ENCODE measurements at regions not wholly inside any gene's neighbourhood (a gene's known extent, or its start where the extent isn't known, plus 50 kb on each side); places are given as distances from the start of the nearest gene placed in this dataset.

DNA sequence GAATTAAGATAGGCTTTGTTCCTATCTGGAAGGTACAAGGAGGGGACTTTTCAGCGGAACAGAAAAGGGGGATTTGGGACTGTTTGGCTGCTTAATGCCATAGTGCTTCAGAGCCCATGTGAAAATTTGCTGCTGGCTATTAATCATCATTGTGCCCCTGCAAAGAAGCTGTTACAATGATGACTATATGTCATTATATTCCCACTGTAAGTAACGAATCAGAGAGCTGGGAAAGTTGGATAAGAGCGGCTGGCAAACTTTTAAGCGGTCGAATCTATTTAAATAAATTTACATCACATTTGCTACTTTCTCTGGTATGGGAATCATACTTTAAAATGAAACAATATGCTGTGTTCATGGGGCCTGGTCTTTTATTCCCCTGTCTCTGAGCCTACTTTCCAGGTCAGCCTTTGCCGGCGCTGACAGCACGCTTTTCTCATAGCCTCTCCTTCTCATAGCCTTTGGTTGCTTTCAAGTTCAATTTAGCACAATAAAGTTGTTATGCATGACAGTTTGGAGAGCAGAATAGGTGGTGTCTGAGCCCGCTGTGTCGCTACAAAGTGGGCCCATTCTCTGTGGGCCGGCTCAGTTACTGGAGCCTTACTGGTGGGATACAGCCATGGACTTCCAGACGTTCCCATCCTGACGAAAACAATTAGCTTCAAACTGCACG is 271.2 kb upstream of the TMEM161B start:
- Histone ChIP-seq H3K4me3 (ENCODE audit: low read length) (no peak overlapping the region), H3K27ac (ENCODE audit: low read length) (no peak overlapping the region), H3K27me3 (ENCODE audit: insufficient read depth, low read length) (no peaks in the 10 kb centered on the region), H3K9ac (ENCODE audit: low read depth, low read length) (no peak overlapping the region), H3K36me3 (ENCODE audit: insufficient read depth, low read depth, low read length) (no peaks in the 10 kb centered on the region), H3K9me3 (ENCODE audit: insufficient read depth, low read depth, low read length) (no peaks in the 10 kb centered on the region), H3K4me1 (ENCODE audit: insufficient read depth, low read length) (peaks cover 13% of the 10 kb centered on the region; the same call in 1 of the 2 replicates)

DNA sequence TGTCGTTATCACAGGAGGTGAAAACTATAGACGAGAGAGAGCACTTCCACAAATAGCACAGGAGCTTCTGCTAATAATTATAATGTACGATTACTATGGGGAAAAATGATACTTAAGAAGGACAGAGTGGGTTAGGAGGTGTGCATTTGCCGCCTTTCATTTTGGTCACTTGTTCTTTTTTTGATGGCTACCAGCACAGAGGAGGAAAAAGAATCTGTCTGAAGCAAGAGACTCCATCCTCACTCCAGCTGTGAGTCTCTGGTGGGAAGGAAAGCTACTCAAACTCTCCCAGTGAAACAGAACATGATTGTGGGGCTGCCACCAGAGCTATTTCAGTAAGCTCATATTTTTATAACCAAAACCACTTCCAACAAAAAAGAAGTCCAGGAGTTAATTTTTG is 270.4 kb upstream of the TMEM161B start:
- Histone ChIP-seq H3K36me3 (ENCODE audit: insufficient read depth, low read depth, low read length) (no peaks in the 10 kb centered on the region), H3K27ac (ENCODE audit: low read length) (no peak overlapping the region), H3K4me3 (ENCODE audit: low read length) (no peak overlapping the region), H3K27me3 (ENCODE audit: insufficient read depth, low read length) (no peaks in the 10 kb centered on the region), H3K4me1 (ENCODE audit: insufficient read depth, low read length) (peaks cover 13% of the 10 kb centered on the region; the same call in 1 of the 2 replicates), H3K9me3 (ENCODE audit: insufficient read depth, low read depth, low read length) (no peaks in the 10 kb centered on the region), H3K9ac (ENCODE audit: low read depth, low read length) (no peak overlapping the region)

GRCh38 chr5:88536146-88536545 is 267.5 kb upstream of the TMEM161B start:
- H3K9me3 ChIP-seq (ENCODE audit: insufficient read depth, low read depth, low read length), result no peaks in the 10 kb centered on the region
- H3K9ac ChIP-seq (ENCODE audit: low read depth, low read length), result no peak overlapping the region

GRCh38 chr5:88524941-88525340 is 256.3 kb upstream of the TMEM161B start:
- Histone ChIP-seq H3K27me3 (ENCODE audit: insufficient read depth, low read length) (no peaks in the 10 kb centered on the region), H3K9ac (ENCODE audit: low read depth, low read length) (no peak overlapping the region), H3K27ac (ENCODE audit: low read length) (no peak overlapping the region), H3K36me3 (ENCODE audit: insufficient read depth, low read depth, low read length) (no peaks in the 10 kb centered on the region), H3K9me3 (ENCODE audit: insufficient read depth, low read depth, low read length) (no peaks in the 10 kb centered on the region), H3K4me1 (ENCODE audit: insufficient read depth, low read length) (no peaks in the 10 kb centered on the region), H3K4me3 (ENCODE audit: low read length) (no peak overlapping the region)

More at GRCh38 chr5:88536146-88536545, 267.5 kb upstream of the TMEM161B start:
- H3K4me3 ChIP-seq (ENCODE audit: low read length), result no peak overlapping the region
- no peak overlapping the region for H3K27ac ChIP-seq (ENCODE audit: low read length)
- no peaks in the 10 kb centered on the region for H3K27me3 ChIP-seq (ENCODE audit: insufficient read depth, low read length)
- H3K36me3 ChIP-seq (ENCODE audit: insufficient read depth, low read depth, low read length), result no peaks in the 10 kb centered on the region
- H3K4me1 ChIP-seq (ENCODE audit: insufficient read depth, low read length), result peaks cover 13% of the 10 kb centered on the region; the same call in 1 of the 2 replicates

DNA sequence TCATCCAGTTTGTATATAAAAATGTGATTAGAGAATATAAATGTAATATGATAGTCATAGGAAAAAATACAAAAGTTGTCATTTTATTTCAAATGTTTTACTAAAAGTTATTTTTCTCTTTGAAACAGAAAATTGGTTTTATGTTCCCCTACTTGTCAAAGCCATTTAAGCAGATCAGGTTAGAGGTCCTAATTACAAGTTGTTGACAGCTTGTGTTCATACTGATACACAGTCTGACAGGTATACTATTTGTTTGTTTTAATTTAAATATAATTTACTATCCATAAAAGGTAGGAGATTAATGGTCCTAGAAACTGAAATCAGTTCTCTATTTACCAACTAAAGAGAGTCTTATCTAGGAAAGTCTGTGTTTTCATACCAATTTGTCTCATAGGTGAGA is 250.4 kb upstream of the TMEM161B start:
- Histone ChIP-seq H3K9me3 (ENCODE audit: insufficient read depth, low read depth, low read length) (no peaks in the 10 kb centered on the region), H3K27ac (ENCODE audit: low read length) (no peak overlapping the region), H3K4me1 (ENCODE audit: insufficient read depth, low read length) (no peaks in the 10 kb centered on the region), H3K27me3 (ENCODE audit: insufficient read depth, low read length) (no peaks in the 10 kb centered on the region), H3K9ac (ENCODE audit: low read depth, low read length) (no peak overlapping the region), H3K36me3 (ENCODE audit: insufficient read depth, low read depth, low read length) (no peaks in the 10 kb centered on the region), H3K4me3 (ENCODE audit: low read length) (no peak overlapping the region)

- H3K4me1 ChIP-seq (ENCODE audit: insufficient read depth, low read length), result no peaks in the 10 kb centered on the region
- H3K36me3 ChIP-seq (ENCODE audit: insufficient read depth, low read depth, low read length), result no peaks in the 10 kb centered on the region
- no peaks in the 10 kb centered on the region for H3K9me3 ChIP-seq (ENCODE audit: insufficient read depth, low read depth, low read length)
- no peak overlapping the region for H3K27ac ChIP-seq (ENCODE audit: low read length)
- H3K9ac ChIP-seq (ENCODE audit: low read depth, low read length), result no peak overlapping the region
- no peaks in the 10 kb centered on the region for H3K27me3 ChIP-seq (ENCODE audit: insufficient read depth, low read length)
- no peak overlapping the region for H3K4me3 ChIP-seq (ENCODE audit: low read length)
These were observed 249.7 kb upstream of the TMEM161B start for GRCh38 chr5:88518131-88519016.

- Histone ChIP-seq H3K27ac (ENCODE audit: low read length) (no peak overlapping the region), H3K4me1 (ENCODE audit: insufficient read depth, low read length) (no peaks in the 10 kb centered on the region), H3K9ac (ENCODE audit: low read depth, low read length) (no peak overlapping the region), H3K27me3 (ENCODE audit: insufficient read depth, low read length) (no peaks in the 10 kb centered on the region), H3K36me3 (ENCODE audit: insufficient read depth, low read depth, low read length) (no peaks in the 10 kb centered on the region), H3K4me3 (ENCODE audit: low read length) (no peak overlapping the region), H3K9me3 (ENCODE audit: insufficient read depth, low read depth, low read length) (no peaks in the 10 kb centered on the region)
These were observed 247.5 kb upstream of the TMEM161B start for GRCh38 chr5:88515881-88516819.

DNA sequence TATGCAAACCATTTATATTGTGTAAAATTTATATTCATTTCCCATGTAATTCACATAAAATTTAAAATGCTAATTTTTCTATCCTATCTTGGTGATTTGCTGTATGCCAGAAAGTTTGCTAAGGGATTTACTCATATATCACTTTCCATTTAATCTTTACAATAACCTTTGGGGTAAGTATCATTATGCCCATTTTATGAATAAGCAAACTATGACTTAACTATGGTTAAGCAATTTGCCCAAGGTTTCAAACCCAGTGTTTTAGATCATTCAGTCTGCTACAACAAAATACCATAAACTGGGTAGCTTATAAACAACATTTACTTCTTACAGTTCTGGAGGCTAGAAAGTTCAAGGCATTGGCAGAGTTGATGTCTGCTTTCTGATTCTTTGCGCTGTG is 246.4 kb upstream of the TMEM161B start:
- Histone ChIP-seq H3K4me1 (ENCODE audit: insufficient read depth, low read length) (no peaks in the 10 kb centered on the region), H3K4me3 (ENCODE audit: low read length) (no peak overlapping the region), H3K9ac (ENCODE audit: low read depth, low read length) (no peak overlapping the region), H3K27me3 (ENCODE audit: insufficient read depth, low read length) (no peaks in the 10 kb centered on the region), H3K27ac (ENCODE audit: low read length) (no peak overlapping the region), H3K36me3 (ENCODE audit: insufficient read depth, low read depth, low read length) (no peaks in the 10 kb centered on the region), H3K9me3 (ENCODE audit: insufficient read depth, low read depth, low read length) (no peaks in the 10 kb centered on the region)

- Histone ChIP-seq H3K4me1 (ENCODE audit: insufficient read depth, low read length) (no peaks in the 10 kb centered on the region), H3K9ac (ENCODE audit: low read depth, low read length) (no peak overlapping the region), H3K9me3 (ENCODE audit: insufficient read depth, low read depth, low read length) (no peaks in the 10 kb centered on the region), H3K27ac (ENCODE audit: low read length) (no peak overlapping the region), H3K4me3 (ENCODE audit: low read length) (no peak overlapping the region), H3K36me3 (ENCODE audit: insufficient read depth, low read depth, low read length) (no peaks in the 10 kb centered on the region), H3K27me3 (ENCODE audit: insufficient read depth, low read length) (no peaks in the 10 kb centered on the region)
These were observed 240.8 kb upstream of the TMEM161B start for GRCh38 chr5:88509403-88509802.

- Histone ChIP-seq H3K4me3 (ENCODE audit: low read length) (no peak overlapping the region), H3K4me1 (ENCODE audit: insufficient read depth, low read length) (no peaks in the 10 kb centered on the region; the same call in 1 of the 2 replicates), H3K27ac (ENCODE audit: low read length) (no peak overlapping the region), H3K9me3 (ENCODE audit: insufficient read depth, low read depth, low read length) (no peaks in the 10 kb centered on the region), H3K36me3 (ENCODE audit: insufficient read depth, low read depth, low read length) (no peaks in the 10 kb centered on the region), H3K27me3 (ENCODE audit: insufficient read depth, low read length) (no peaks in the 10 kb centered on the region), H3K9ac (ENCODE audit: low read depth, low read length) (no peak overlapping the region)
These were observed 238.6 kb upstream of the TMEM161B start for GRCh38 chr5:88507261-88507660.

DNA sequence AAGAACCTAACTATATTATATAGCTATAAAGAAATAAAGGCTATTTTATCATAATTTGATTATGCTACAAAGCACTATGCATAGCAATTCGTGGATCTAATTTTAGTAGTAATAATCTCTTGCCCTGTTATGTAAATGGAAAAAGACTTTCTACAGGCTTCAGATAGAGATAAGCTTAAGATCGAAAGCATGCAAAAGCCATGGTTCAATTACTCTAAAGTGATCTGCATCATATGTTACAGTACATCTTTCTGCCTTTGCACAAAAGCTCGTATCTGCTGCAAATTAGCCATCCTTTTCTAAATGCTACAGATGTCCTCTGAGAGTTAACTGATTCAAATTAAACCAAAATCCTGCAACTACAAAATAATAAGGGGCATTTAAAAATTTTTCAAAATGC is 234.8 kb upstream of the TMEM161B start:
- Histone ChIP-seq H3K4me3 (ENCODE audit: low read length) (no peak overlapping the region), H3K9me3 (ENCODE audit: insufficient read depth, low read depth, low read length) (no peaks in the 10 kb centered on the region), H3K4me1 (ENCODE audit: insufficient read depth, low read length) (no peaks in the 10 kb centered on the region; the same call in 1 of the 2 replicates), H3K27me3 (ENCODE audit: insufficient read depth, low read length) (no peaks in the 10 kb centered on the region), H3K9ac (ENCODE audit: low read depth, low read length) (no peak overlapping the region), H3K27ac (ENCODE audit: low read length) (no peak overlapping the region), H3K36me3 (ENCODE audit: insufficient read depth, low read depth, low read length) (no peaks in the 10 kb centered on the region)

Measured in iPS-20b (cell line).